Activated CD4-positive, alpha-beta T cell treated with anti-CD3 and anti-CD28 coated beads, Interleukin-2, amount 10 ng/mL, durations not matched to agents 7 days and 5 days (primary cell): ENCODE measurements at regions not wholly inside any gene's neighbourhood (a gene's known extent, or its start where the extent isn't known, plus 50 kb on each side); places are given as distances from the start of the nearest gene placed in this dataset.
"Not testable (repeated sequence)": the region's sequence is repeated elsewhere in the genome, so short reads cannot be mapped to it uniquely, and the experiment has no call there.

Source experiments
- CTCF ChIA-PET: fragments of 350-600 bp; sonication (Branson Sonifier 250); formaldehyde crosslinking; loops from one replicate; lab custom pipeline; 2021; ENCODE audit warnings: antibody characterized with exemption; lab: Charles Lee
- POLR2A ChIA-PET: fragments of 350-600 bp; sonication (Branson Sonifier 250); formaldehyde crosslinking; loops from one replicate; lab custom pipeline; 2021; ENCODE audit warnings: antibody characterized with exemption; lab: Charles Lee
- DNase-seq: peaks from one replicate; pipeline ENCODE4 v3.0.0-alpha.2; 2020
- H3K27ac Mint-ChIP-seq: one replicate; pipeline ENCODE4 v1.8.0; 2021; ENCODE audit warnings: mild to moderate bottlenecking, moderate library complexity, mixed read lengths
- H3K27me3 Mint-ChIP-seq: one replicate; pipeline ENCODE4 v1.8.0; 2021; ENCODE audit warnings: mixed read lengths
- H3K36me3 Mint-ChIP-seq: one replicate; pipeline ENCODE4 v1.8.0; 2021; ENCODE audit warnings: low read depth, mixed read lengths
- H3K4me1 Mint-ChIP-seq: one replicate; pipeline ENCODE4 v1.8.0; 2021; ENCODE audit warnings: mixed read lengths
- H3K4me3 Mint-ChIP-seq: one replicate; pipeline ENCODE4 v1.8.0; 2021; ENCODE audit warnings: mild to moderate bottlenecking, moderate library complexity, mixed read lengths
- H3K9me3 Mint-ChIP-seq: one replicate; pipeline ENCODE4 v1.8.0; 2021; ENCODE audit warnings: mixed read lengths

DNA sequence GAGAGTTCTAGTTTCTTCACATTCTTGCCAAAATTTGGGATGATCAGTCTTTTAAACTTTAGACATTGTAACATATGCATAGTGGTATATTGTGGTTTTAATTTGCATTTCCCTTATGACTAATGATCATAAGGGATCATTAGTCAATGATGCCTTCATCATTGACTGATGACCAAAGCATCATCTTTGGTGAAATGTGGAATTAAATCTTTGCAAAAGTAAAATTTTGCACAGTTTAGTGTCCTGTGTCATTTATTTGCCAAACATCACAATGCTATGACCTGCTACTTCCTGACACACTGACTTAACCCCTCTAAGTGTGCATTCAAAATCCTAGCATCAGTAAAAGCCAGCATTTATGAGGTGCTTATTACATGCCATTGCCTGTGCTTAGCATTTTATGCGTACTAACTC is 58.9 kb upstream of the SLC1A4 start:
- Mint-ChIP-seq H3K4me1 (no peaks in the 10 kb centered on the region), H3K27me3 (peaks cover 19% of the 10 kb centered on the region), H3K27ac (no peak overlapping the region), H3K9me3 (peaks cover 11% of the 10 kb centered on the region), H3K4me3 (no peak overlapping the region), H3K36me3 (peaks cover 14% of the 10 kb centered on the region)
- ChIA-PET POLR2A (no interaction called here), CTCF (no interaction called here)
- DNase-seq: no peak

DNA sequence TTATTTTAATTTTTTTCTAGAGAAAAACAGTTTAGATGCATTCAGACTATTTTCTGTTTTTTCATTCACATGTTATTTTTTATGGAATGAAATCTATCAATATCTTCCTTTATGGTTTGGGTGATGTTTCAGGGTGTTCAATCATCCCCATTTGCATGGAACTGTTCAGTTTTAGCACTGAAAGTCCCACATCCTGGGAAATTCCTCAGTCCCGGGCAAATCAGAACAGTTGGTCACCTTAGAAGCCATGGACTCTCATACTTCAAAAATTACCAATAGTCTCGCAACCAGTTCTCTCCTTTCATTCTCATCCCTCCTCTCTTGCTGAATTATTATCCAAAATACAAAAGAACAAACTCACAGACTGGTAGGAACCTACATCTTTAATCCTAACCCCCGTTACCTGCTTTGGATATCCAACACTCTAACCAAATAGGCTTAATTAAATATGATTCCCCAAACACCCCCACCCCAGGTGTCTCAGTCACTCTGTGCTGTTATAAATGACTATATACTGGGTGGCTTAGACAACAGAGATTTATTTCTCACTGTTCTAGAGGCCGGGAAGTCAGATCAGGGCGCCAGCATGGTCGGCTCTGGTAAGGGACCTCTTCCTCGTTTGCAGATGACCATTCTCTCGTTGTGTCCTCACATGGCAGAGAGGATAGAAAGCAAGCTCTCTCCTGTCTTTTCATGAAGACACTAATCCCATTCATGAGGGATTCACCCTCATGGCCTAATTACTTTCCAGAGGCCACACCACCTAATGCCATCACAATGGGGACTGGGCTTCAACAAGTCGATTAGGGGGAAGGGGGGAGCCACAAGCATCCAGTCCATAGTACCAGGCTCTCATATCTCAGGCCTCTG is 57.7 kb upstream of the SLC1A4 start:
- peaks cover 22% of the 10 kb centered on the region for H3K27me3 Mint-ChIP-seq
- no peak overlapping the region for H3K27ac Mint-ChIP-seq
- H3K9me3 Mint-ChIP-seq: peaks cover 14% of the 10 kb centered on the region
- POLR2A ChIA-PET: no interaction called here
- H3K4me3 Mint-ChIP-seq: no peak overlapping the region
- CTCF ChIA-PET: interaction anchor here (0.6 to 1.3 kb wide), 5 partner anchors 11 to 133 kb away, joined by 3 to 4 read pairs (median 3); partner anchors contain the start of gene CEP68
- H3K4me1 Mint-ChIP-seq: no peaks in the 10 kb centered on the region
- DNase-seq: no peak
- H3K36me3 Mint-ChIP-seq: peaks cover 11% of the 10 kb centered on the region

DNA sequence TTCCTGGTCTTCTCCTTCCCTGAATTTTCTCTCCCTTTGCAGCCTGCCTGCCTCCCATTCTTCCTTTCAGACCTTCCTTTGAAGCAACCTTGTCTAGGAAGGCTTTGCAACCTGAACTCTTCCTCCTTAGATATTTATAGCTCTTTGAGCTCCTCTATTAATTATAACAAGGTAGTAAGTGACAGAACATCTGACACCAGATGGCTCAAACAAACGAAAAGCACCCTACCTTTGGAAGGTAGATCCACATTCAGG is 57.2 kb upstream of the SLC1A4 start:
- CTCF ChIA-PET: interaction anchor here (0.9 to 1.3 kb wide), 4 partner anchors 10 to 132 kb away, joined by 3 to 4 read pairs (median 3); partner anchors contain the start of gene CEP68
- no peak overlapping the region for H3K4me3 Mint-ChIP-seq
- peaks cover 8% of the 10 kb centered on the region for H3K36me3 Mint-ChIP-seq
- peaks cover 22% of the 10 kb centered on the region for H3K27me3 Mint-ChIP-seq
- DNase-seq: no peak
- no peaks in the 10 kb centered on the region for H3K4me1 Mint-ChIP-seq
- H3K27ac Mint-ChIP-seq: no peak overlapping the region
- H3K9me3 Mint-ChIP-seq: peaks cover 12% of the 10 kb centered on the region
- POLR2A ChIA-PET: no interaction called here

DNA sequence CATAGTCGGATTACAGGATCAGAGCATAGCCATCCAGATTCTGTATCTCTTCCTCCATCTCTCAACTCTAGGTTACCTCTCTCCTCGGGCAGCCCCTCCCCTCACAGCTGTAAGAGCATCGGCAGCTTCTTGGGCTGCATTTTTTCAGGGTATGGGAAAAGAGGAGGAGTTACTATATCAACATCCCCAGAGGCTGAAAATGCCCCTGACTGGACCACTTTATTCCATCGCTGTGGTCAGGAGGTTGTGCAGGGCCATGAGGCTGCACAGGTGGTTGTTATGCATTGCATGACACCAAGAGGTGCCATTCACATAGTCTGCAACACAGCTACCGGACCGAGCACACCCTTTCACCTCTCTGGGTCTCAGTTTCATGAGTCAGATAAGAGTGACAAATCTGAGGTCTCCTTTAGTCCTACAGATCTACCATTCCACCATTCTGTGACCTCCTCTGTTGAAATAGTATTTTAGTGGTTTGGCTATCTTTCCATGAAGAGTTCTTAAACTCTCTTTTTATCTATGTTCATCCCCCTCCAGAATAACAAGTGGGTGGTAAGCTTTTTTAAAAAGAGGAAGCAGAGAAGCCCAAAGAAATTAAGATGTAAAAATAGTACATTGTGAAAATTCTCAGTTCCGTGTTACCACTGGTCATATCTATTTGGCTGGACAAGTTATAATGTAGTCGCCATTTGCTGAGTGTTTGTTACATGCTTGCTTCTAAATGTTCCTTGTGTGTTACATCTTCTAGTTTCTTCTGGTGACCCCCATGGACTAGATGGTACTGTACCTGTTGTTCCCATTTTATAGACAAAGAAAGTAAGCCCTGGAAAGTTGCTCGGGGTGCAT is 56.6 kb upstream of the SLC1A4 start:
- ChIA-PET POLR2A (no interaction called here), CTCF (interaction anchor here (0.9 to 1.3 kb wide), 4 partner anchors 10 to 132 kb away, joined by 3 to 4 read pairs (median 3); partner anchors contain the start of gene CEP68)
- H3K27me3 Mint-ChIP-seq: peaks cover 22% of the 10 kb centered on the region
- no peak for DNase-seq
- no peak overlapping the region for H3K27ac Mint-ChIP-seq
- H3K9me3 Mint-ChIP-seq: peaks cover 8% of the 10 kb centered on the region
- peaks cover 2% of the 10 kb centered on the region for H3K36me3 Mint-ChIP-seq
- no peaks in the 10 kb centered on the region for H3K4me1 Mint-ChIP-seq
- no peak overlapping the region for H3K4me3 Mint-ChIP-seq

- ChIA-PET POLR2A (no interaction called here), CTCF (interaction anchor here (1.3 to 1.6 kb wide), 3 partner anchors 10 to 17 kb away, joined by 3 to 5 read pairs (median 3); no protein-coding TSS in a partner anchor)
- Mint-ChIP-seq H3K36me3 (peaks cover 2% of the 10 kb centered on the region), H3K9me3 (peaks cover 7% of the 10 kb centered on the region), H3K4me1 (peaks cover 9% of the 10 kb centered on the region), H3K4me3 (no peak overlapping the region), H3K27me3 (peaks cover 19% of the 10 kb centered on the region), H3K27ac (no peak overlapping the region)
- DNase-seq: no peak
These were observed 54.7 kb upstream of the SLC1A4 start for GRCh38 chr2:64934530-64934929.

DNA sequence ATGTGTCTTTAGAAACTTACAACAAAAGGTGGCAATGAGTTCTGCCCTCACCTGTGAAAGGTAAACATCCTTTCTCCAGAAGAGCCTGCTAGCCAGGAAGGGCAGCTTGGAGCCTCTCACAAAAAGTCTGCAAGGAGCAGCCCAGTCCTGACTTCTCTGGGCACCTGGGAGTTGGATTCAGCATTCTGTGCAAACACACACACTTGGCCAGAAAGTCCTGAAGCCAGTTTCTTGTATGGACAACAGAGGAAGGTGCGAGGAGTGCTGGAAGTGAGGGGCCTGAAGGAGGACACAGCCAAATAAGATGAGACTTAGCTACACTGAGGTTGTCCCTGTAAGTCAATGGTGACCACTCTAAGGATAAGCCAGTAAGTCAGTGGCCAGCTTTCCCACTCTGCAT is 52.4 kb upstream of the SLC1A4 start:
- no peak overlapping the region for H3K27ac Mint-ChIP-seq
- no peak overlapping the region for H3K4me3 Mint-ChIP-seq
- peaks cover 14% of the 10 kb centered on the region for H3K4me1 Mint-ChIP-seq
- ChIA-PET CTCF (interaction anchor here (1.0 to 3.2 kb wide), 3 partner anchors 19 to 89 kb away, joined by 3 to 11 read pairs (median 4); partner anchors contain the start of gene SLC1A4), POLR2A (no interaction called here)
- DNase-seq: no peak
- peaks cover 7% of the 10 kb centered on the region for H3K9me3 Mint-ChIP-seq
- H3K27me3 Mint-ChIP-seq: peaks cover 8% of the 10 kb centered on the region
- H3K36me3 Mint-ChIP-seq: peaks cover 2% of the 10 kb centered on the region

- H3K27ac Mint-ChIP-seq, H3K4me3 Mint-ChIP-seq, H3K36me3 Mint-ChIP-seq, DNase-seq, H3K27me3 Mint-ChIP-seq, POLR2A ChIA-PET, H3K9me3 Mint-ChIP-seq: not testable (repeated sequence)
- H3K4me1 Mint-ChIP-seq: peaks cover 19% of the 10 kb centered on the region
- CTCF ChIA-PET: interaction anchor here (1.0 to 3.2 kb wide), 4 partner anchors 10 to 89 kb away, joined by 3 to 11 read pairs (median 4); partner anchors contain the start of gene SLC1A4
These were observed 51.9 kb upstream of the SLC1A4 start for GRCh38 chr2:64937314-64937686.

- DNase-seq: no peak
- peaks cover 21% of the 10 kb centered on the region for H3K4me1 Mint-ChIP-seq
- peaks cover 2% of the 10 kb centered on the region for H3K36me3 Mint-ChIP-seq
- ChIA-PET POLR2A (no interaction called here), CTCF (interaction anchor here (0.7 to 3.2 kb wide), 4 partner anchors 10 to 51 kb away, joined by 3 to 11 read pairs (median 4); partner anchors contain the start of gene SLC1A4)
- H3K4me3 Mint-ChIP-seq: no peak overlapping the region
- peaks cover 4% of the 10 kb centered on the region for H3K27me3 Mint-ChIP-seq
- no peak overlapping the region for H3K27ac Mint-ChIP-seq
- peaks cover 7% of the 10 kb centered on the region for H3K9me3 Mint-ChIP-seq
These were observed 51.3 kb upstream of the SLC1A4 start for GRCh38 chr2:64937687-64938491.

GRCh38 chr2:64938607-64939285 is 50.5 kb upstream of the SLC1A4 start:
- CTCF ChIA-PET: interaction anchor here (1.2 to 3.2 kb wide), 2 partner anchors 11 to 21 kb away, joined by 4 to 11 read pairs; no protein-coding TSS in a partner anchor
- Mint-ChIP-seq H3K9me3 (peaks cover 7% of the 10 kb centered on the region), H3K4me1 (peaks cover 21% of the 10 kb centered on the region), H3K4me3 (no peak overlapping the region), H3K27me3 (peaks cover 4% of the 10 kb centered on the region), H3K27ac (no peak overlapping the region), H3K36me3 (peaks cover 2% of the 10 kb centered on the region)
- DNase-seq: no peak
- POLR2A ChIA-PET: interaction anchor here (0.6 kb wide), 1 partner anchor 88 kb away, joined by 4 read pairs; no protein-coding TSS in a partner anchor

- Mint-ChIP-seq H3K4me1 (peaks cover 24% of the 10 kb centered on the region), H3K36me3 (peaks cover 2% of the 10 kb centered on the region), H3K4me3 (no peak overlapping the region), H3K27me3 (peaks cover 4% of the 10 kb centered on the region), H3K9me3 (peaks cover 7% of the 10 kb centered on the region), H3K27ac (no peak overlapping the region)
- DNase-seq: no peak
- ChIA-PET POLR2A (interaction anchor here (0.6 kb wide), 1 partner anchor 89 kb away, joined by 4 read pairs; no protein-coding TSS in a partner anchor), CTCF (interaction anchor here (3.2 kb wide), 1 partner anchor 22 kb away, joined by 11 read pairs; no protein-coding TSS in a partner anchor)
These were observed 49.8 kb upstream of the SLC1A4 start for GRCh38 chr2:64939332-64939917.
